ENCODE measurements at regions not wholly inside any gene's neighbourhood (a gene's known extent, or its start where the extent isn't known, plus 50 kb on each side); places are given as distances from the start of the nearest gene placed in this dataset.
"Not testable (repeated sequence)": the region's sequence is repeated elsewhere in the genome, so short reads cannot be mapped to it uniquely, and the experiment has no call there.

DNA sequence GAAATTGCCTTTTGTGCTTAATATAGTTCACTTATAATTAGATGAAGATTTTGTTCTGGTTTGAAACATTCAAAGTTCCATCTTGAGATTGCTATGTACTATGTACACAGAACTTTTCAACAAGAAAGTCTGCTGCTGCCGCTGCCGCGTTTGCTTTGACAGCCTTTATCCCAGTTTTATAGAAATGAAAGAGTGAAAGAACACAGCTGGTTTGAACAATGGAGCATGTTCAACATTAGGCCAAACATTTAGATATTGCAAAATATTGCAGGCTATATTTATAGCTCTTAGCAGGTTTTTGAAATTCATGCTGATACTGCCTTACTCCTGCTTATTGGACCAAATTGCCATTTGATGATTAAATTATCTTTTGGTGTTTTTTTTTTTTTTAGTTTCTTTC lies 299.8 kb upstream of the PRKD1 start:
- DNase-seq, result no peak

DNA sequence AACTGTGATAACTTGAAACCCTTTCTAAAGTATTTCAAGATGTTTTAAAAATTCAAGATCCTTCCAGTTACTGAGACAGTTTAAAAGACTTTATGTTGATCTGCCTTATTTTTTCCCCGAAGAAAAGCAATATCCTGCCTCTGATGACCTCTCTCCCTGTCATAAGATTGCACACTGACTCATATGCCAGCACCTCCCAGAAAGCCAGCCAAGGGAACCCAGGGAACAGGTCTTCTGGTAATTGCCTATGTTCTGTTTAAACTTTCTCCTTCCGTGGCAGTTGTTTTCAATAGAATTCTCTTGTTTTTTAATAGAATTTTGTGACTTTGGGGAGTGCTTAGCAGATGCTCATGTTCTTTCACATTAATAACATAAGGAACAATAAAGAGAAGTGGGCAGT lies 300.2 kb upstream of the PRKD1 start:
- DNase-seq, result no peak

DNA sequence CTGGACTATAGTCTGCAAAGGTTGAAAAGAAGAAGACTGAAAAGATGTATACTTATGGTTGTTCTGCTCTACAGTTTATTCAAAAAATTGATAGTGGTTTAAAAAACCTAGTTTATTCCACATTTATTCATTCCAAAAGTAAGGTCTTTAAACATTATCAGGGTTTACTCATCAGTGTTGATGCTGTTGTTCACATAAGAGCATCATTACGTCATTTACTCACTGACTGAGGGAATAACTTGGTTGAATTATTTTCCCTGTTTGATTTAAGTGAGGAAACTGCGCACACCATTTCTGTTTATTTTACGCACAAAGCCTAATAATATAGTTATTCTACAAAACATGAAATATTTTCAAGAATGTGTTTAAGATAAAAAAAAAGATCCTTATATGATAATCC lies 303.1 kb upstream of the PRKD1 start:
- no peak for DNase-seq

DNA sequence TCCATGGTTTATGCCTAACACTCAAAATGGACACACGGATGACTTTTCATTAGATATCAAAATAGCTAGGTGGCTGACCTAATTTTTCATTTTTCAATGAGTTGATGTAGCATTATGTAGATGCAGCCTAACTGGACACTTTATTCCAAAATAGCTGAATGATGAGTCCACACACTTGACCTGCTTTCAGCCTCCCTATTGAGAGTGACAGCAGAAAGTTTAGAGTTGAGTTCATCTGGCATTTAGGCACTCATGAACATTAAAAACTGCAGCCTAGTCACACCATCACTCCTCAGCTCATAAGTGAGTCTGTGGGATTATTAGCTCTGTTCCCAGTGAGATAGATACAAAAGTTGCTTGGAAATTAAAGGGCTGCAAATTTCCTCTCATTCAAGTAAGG lies 307.3 kb upstream of the PRKD1 start:
- DNase-seq, result no peak

DNA sequence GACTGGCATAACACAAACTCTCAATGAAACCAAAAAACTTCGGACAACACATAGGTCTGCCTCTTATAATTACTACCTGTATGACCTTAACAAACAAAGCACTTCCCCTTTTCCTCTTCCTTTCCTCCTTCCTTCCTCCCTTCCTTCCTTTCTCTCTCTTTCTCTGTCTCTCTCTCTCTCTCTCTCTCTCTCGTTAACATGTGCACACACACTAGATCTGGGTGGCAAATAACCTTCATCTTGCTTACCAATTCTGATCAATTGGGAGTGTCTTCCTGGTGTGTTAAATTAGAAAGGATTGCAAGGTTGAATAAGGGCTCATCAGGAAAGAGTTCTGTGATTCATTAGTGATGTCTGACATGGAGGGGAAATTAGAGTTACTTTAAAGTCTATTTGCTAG lies 307.8 kb upstream of the PRKD1 start:
- DNase-seq, result no peak

DNA sequence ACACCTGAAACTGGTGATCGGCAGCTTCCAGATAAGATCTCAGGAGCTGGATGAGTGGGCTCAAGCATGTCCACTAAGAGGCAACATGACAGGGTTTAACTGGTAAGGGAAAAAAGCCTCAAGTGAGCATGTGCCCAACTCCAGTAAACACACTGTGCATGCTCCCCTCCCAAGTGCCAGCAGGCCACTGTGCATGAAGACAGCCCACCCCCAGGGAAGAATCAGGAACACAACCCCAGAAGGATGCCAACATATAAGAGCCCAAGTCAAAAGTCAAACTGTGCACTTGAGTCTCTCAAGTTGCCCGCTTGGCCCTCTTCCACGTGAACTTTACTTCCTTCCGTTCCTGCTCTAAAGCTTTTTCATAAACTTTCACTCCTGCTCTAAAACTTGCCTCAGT lies 311.3 kb upstream of the PRKD1 start:
- no peak for DNase-seq

DNA sequence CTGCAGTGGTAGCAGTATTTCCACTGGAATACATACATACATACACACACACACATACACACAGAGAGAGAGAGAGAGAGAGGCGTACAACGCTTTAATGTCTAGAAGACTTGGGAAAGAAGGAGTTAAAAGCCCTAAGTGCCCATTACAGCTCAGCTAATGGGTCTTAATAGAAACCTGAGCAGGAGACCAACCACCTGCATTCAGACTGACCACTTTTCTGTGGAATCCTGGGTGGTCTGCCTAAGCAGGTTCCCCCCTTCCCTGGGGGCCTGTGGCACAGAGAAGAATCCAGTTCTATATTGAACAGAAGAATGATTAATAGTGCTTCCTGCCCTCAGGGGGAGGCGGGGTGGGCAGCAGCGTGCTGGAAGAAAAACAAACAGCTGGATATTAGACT lies 312.4 kb upstream of the PRKD1 start:
- DNase-seq, result no peak

DNA sequence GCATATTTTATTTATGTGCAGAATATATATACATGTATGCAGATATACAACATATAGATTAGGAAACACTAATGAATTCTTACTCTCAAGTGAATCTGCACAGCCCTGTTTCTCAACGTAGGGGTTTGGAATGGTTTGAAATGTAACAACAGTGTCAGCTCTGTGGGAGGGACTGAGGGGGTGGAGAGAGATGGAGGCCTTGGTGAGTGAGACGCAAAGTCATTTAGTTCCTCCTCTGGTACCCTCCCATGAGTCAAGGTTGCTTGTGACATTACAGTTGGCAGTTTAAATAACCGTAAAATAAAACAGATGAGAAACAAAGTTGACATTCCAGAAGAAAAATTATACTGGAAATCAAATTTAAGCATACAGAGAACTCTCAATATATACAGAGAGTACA lies 313.0 kb upstream of the PRKD1 start:
- DNase-seq, result no peak

DNA sequence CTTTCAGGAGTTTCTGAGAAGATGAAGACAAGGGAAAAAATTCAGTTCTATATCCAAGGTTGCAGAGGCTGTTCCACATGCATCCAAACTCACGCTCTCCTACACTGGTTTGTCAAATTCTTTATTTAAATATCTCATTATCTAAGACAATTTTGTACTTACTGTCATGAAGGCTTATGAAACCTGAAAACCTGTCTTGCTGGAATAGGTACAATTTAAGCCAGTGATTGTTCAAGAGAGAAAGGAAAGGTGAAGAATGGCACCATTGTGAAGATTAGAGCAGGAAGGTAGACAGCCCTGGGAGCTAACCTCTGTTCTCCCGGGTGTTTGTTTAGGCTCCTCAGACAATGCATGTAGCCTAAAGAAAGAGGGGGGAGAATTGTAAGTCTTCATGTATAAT lies 315.1 kb upstream of the PRKD1 start:
- no peak for DNase-seq

DNA sequence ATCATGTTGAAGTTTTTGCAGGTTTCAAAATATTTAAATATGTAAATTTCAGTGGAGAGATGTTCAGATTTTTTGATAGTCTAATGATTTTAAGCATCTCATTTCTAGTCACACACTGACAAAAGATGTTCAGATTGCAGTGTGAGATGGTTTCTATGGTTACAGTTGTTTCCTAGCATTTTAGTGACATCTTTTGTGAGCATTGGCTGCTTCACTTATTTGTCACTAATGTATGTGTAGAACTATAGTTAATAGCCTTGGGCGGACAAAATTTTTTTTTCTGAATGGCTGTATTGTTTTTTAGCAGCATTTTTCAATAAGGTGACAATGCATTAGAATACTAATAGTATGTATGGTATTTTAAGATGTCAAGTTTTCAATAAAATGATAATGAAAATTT lies 315.6 kb upstream of the PRKD1 start:
- no peak for DNase-seq

DNA sequence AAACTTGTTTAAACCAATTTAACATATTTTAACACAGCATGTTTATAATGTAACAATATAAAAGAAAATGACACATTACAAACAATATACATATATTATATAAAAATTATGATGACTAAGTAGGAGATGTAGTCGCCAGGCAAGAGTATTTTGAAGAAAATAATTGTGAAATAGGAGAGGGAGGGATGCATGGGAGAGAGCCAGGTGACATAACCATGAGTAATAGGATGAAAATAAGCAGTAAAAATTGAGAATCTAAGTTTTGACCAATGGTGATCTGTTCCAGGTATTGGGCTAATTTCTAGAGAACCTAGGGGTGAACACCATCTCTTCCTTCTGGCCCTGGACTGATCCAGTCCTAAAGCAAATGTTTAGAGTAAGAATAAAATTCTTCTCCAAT lies 315.2 kb upstream of the G2E3 start:
- DNase-seq, result no peak

DNA sequence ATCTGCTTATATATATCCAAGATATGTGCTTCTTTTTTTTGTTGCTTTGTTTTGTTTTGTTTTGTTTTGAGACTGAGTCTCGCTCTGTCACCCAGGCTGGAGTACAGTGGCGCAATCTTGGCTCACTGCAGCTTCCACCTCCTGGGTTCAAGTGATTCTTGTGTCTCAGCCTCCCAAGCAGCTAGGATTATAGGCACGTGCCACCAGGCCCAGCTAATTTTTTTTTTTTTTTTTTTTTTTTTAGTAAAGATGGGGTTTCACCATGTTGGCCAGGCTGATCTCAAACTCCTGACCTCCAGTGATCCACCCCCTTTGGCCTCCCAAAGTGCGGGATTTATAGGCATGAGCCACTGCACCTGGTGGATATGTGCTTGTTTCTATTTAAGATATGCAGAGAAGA lies 314.6 kb upstream of the G2E3 start:
- DNase-seq, result not testable (repeated sequence)

DNA sequence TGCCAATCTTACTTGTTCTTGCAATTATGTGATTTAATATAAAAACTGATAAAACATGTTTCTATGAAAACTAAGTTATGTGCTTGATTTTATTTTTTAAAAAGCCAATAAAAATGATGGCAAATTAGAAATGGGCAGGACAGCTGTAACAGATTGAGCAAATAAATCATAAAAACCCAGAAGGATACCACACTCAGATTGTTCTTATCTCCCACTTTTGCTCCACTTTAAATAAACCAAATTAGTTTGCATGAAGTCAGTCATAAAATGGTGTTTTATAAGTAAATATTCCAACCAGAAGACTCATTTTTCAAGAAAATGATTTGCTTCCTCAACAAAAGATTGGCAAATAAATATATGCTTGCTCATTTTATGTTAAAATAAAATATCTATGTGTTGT lies 307.9 kb upstream of the G2E3 start:
- DNase-seq, result no peak

DNA sequence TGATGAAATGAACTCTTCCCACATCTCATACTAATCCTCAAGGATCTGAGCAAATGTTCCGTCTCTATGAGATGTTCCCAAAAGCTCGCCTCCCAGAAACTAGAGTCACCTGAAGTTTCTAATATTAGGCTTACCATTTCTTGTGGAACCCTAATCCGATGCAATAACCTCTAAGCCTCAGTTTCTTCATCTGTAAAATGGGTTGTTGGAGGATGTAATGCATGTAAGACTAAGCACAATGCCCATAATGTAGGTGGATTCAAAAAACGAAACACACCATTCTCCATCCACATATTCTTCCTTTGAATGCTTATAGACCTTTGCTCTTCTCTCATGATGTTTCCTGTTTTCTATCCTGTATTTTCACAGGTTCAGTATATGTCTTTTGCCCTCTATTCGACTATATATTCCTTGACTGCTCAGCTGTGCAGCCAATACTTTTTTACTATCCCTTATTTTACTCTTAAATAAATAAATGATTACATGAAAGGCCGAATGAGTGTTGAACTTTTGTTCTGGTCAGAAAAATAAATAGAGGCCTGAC lies 307.3 kb upstream of the G2E3 start:
- no peak for DNase-seq

DNA sequence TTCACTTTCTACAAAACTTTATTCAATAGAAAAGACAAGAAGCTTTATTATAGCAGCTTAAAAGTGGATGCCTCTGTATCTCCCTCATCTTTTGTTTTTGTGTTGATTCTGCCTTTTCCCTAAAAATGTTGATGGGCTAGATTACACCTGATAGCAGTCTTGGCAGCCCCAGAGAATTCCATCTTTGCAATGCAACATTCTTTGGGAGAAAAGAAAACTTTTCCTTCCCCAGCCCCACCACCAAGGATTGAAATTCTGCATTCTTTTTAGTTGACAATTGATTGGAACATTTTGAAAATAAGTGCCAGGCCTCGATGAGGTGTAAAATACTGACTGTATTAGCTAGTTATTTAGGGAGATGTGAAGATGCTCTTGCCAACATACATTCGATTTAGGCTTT lies 306.8 kb upstream of the G2E3 start:
- no peak for DNase-seq

DNA sequence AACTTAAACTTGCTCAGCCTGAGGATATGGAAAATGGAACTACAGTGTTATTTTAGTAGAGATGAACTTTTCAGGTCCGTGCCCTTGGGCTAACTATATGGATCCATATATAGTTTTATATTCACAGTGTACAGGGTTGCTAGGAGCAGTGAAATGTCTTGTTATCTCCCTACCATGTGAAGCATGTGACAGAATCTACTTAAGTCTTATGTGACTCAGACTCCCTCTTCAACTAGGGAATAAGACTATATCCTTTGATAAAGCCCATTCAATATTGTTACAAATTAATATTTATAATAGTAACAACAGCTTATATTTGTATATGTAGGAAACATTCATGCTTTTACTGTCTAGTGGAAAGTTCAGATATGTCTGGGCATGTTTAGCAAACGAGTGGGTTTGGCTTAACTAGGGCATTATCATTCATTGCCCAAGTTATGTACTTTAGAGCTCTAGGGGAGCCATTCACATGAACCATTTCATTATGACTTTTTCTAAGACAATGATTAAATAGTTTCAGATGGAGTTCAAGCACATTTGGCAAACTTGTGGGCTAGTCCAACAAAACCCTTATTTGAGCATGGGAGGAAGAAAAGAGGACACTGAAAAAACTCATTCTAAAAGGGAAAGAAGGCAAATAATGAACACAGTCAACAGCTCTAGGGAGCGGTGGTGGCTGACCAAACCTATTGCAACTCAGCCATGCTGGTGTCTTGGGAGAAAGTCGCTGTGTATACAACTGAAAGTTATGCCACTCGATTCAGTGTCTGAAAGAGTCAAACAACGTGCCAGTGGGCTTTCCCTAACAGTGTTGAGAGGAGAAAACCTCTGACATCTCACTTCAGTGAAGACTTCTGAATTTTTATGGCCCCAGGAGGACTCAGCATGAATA lies 305.9 kb upstream of the G2E3 start:
- DNase-seq, result no peak

DNA sequence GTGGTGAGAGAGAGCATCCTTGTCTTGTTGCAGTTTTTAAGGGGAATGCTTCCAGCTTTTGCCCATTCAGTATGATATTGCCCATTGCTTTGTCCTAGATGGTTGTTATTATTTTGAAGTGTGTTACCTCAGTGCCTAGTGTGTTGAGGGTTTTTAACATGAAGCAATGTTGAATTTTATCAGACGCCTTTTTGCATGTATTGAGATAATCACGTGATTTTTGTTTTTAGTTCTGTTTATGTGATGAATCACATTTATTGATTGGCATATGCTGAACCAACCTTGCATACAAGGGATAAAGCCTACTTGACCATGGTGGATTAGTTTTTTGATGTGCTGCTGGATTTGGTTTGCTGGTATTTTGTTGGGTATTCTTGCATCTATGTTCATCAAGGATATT lies 302.3 kb upstream of the G2E3 start:
- no peak for DNase-seq

DNA sequence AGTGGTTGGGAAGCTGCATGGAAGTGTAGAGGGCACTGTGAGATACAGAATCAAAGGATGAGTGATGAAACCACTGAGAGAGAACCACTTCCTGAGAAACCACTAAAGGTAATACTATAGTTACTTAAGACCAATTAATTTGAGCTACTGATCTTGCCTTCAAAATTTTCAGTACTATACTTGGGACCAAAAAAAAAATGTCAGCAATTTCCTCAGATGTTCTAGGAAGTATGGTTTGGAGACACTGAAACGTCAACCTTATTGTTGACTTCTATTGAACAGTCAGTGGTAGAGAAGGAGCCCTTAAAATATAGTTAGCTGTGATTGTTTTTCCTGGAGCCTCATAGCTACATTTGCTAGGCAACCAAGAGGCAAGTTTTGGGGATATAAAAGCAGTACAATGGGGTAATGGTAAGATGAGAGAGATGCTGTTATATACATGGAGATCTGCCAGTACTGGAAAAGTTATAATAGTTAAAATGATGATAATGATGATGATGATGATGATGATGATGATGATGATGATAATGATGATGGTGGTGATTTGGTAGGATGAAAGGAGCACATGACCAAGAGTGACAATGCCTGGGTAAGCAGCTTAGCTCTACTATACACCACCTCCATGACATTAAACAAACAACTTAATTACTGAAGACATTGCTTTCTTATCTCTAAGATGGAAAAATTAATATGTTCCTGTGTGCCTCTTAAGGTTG lies 300.9 kb upstream of the G2E3 start:
- no peak for DNase-seq

DNA sequence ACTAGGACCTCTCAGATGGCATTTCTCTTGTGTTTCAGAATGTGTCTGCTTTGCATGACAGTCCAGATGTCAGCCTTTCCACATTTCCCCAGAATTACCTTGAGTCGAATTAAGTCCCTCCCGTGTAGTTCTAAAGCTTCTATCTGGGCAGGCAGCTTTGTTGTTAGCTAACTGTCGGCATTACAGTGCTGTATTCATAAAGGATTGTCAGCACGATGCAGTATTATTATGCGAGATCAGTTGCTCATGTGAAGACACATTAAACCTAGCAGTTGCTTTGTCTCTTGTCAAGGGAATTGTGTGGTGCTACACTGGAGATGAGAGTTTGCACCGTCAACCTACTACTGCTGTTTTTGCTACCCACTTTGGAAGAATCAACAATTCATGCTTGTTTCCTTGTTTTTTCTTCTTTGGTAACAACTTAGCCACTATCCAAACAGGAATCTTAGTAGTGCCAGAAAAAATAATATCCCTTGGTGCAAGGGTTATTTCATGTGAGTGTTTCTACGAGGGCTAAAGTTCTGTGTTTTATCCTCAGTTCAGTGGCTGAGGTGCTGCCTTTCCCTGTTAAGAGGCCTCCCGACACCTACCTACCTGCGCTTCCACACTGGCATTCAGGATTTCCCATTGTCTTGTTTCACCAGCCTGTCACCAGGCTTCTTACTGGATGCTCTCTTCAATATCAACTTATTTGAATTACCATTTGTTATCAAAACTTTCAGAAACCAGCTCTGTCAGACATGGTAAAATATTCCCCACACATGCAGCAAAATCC lies 297.9 kb upstream of the G2E3 start:
- DNase-seq, result no peak

DNA sequence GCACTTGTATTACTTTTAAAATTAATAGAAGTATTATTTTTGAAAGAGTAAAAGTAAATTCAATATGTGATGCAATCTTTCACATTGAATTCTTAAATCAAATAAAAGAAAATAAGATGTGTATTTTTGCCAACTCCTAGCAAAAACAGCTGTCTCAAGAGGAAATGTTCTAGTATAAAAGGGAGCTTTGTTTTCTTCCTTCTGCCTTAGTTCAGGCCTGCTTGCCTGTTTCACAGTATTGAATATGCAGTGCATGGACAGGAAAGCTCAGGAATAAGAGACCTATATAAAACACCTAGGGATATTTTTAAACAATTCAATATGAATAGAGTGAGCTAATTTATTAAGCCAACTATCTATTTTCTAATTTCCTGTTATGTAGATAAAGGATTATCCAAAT lies 294.8 kb upstream of the G2E3 start:
- DNase-seq, result no peak

DNA sequence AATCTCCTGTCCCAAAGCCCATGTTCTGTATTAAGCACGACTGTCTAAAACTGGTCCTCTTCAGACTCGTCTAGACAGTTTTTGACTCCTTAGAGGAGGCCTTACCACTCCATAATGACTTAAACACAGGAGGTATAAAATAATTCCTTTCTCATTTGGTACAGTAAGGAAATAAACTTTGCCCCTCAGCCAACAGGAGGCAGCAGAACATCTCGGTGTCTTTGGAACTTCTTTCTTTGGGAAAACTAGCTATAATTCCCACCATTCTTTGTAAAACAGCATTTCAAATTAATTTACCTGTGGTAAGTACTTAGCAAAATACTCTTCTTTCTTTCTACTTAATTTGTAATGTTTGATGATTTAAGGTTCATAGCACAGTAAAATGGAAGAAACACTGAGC lies 292.7 kb upstream of the G2E3 start:
- no peak for DNase-seq

DNA sequence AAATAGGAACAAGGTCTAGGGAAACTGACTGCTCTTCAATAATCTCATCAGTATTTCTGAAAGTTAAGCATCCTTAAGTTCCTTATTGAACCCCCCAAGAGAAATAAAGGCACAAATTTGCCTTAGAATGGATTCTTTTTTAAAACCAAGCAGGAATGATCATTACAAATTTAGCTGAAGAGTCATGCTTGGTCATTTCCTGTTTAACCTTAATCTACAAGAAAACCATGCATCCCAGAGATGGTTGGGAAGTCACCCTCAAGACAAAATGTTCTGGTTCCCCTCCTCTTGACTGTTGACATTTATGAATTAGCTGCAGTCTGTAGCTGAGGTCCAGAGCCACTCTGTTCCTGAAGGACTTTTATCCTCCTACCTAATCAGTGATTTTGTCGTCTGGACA lies 291.8 kb upstream of the G2E3 start:
- no peak for DNase-seq

All from Kasumi-1 (cell line).